Right lobe of liver (tissue), 6 donors: ENCODE measurements at regions not wholly inside any gene's neighbourhood (a gene's known extent, or its start where the extent isn't known, plus 50 kb on each side); places are given as distances from the start of the nearest gene placed in this dataset.

Source experiments
- ATAC-seq, 4 donors: fragments of 200-7000 bp; cut with Tn5 transposase; one replicate each; pipeline ENCODE4 v1.9.1; 2020; ENCODE audit warnings: mild to moderate bottlenecking in 4 of 4, moderate library complexity in 4 of 4
- DNase-seq, 3 donors: peaks; one replicate each; pipeline ENCODE4 v3.0.0-alpha.2; 2020
- H3K27ac ChIP-seq, 3 donors: fragments of 200-600 bp; one replicate each; pipeline ENCODE4 v1.8.0; 2022
- H3K27me3 ChIP-seq, 2 donors: fragments of 200-600 bp; one replicate each; pipeline ENCODE4 v1.8.0; 2022
- H3K36me3 ChIP-seq, 4 donors: fragments of 200-600 bp; sonication (generic) in 1 of 4; one replicate each; pipeline versions ENCODE4 v1.5.1 to v1.8.0; 2017 to 2022; ENCODE audit warnings: control low read depth in 1 of 4
- H3K4me1 ChIP-seq, 4 donors: fragments of 200-600 bp; sonication (generic) in 1 of 4; one replicate each; pipeline versions ENCODE4 v1.5.1 to v1.8.0; 2017 to 2022; ENCODE audit warnings: control low read depth in 1 of 4
- H3K4me3 ChIP-seq, 3 donors: fragments of 200-600 bp; one replicate each; pipeline ENCODE4 v1.8.0; 2022
- H3K9me3 ChIP-seq, 4 donors: fragments of 200-600 bp; sonication (generic) in 1 of 4; one replicate each; pipeline versions ENCODE4 v1.5.1 to v1.8.0; 2017 to 2022; ENCODE audit warnings: control low read depth in 1 of 4
- POLR2A ChIP-seq: fragments of 450-650 bp; IDR thresholded peaks from one replicate; pipeline ENCODE4 v1.6.1; 2017; ENCODE audit warnings: antibody characterized with exemption, mild to moderate bottlenecking
- WGBS: methylation state at CpG from one replicate; pipeline ENCODE4 v1.1.6; 2018; ENCODE audit warnings: low coverage, low lambda C conversion rate; ENCODE audit not compliant: insufficient coverage; ENCODE audit errors: missing lambda C conversion rate; 5-methylcytosine and 5-hydroxymethylcytosine counted together
- intact Hi-C, 2 donors: fragments of 100-400 bp; cut with DNase I; formaldehyde crosslinking; loops; one replicate each; pipeline versions ENCODE4 v1.11.2 to v1.14.1; 2022
- TF ChIP-seq, protein P1 (sequence below), 4 donors: fragments of 200-600 bp in 3 of 4; fragments of 450-650 bp in 1 of 4; IDR thresholded peaks; one replicate each; pipeline versions ENCODE4 v1.5.1 to v1.8.0; 2016 to 2022; ENCODE audit warnings: antibody characterized with exemption in 4 of 4, mild to moderate bottlenecking in 2 of 4
- donor health status: DM: no; HTN: yes; CAD: no.
- donor health status: DM: no; HTN: no; CAD: no.
- donor health status: DM: no; HTN: no; CAD: no.
- donor health status: DM: no; HTN: yes; CAD: no.
- donor health status: DM: no; HTN: yes; CAD: no.

DNA sequence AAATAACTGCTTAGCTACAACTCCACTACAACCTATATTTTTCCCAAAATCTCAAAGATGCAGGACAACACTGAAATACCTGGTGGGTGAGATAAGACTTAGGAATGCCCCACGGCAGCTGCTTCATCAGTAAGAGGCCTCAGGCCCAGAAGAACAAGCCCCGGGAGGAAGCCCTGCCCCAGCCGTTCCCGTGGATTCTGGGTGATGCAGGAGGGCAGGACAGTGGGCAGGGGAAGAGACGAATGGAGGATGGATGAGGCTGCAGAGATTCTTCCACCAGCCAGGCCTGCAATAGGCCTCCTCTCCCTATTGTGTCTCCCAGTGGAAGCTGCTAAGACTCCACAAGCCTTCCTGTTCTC is 197.9 kb upstream of the HDAC4 start:
- 63% methylated on average over 3 of the region's 5 CpGs for WGBS
- H3K4me1 ChIP-seq = no peaks in the 10 kb centered on the region
- intact Hi-C loops = no loop called here
- no peak overlapping the region for H3K4me3 ChIP-seq
- H3K27ac ChIP-seq = no peak overlapping the region
- ATAC-seq = no peak
- no peaks in the 10 kb centered on the region for H3K36me3 ChIP-seq
- no peak for TF ChIP-seq POLR2A
- TF ChIP-seq, protein P1, sequence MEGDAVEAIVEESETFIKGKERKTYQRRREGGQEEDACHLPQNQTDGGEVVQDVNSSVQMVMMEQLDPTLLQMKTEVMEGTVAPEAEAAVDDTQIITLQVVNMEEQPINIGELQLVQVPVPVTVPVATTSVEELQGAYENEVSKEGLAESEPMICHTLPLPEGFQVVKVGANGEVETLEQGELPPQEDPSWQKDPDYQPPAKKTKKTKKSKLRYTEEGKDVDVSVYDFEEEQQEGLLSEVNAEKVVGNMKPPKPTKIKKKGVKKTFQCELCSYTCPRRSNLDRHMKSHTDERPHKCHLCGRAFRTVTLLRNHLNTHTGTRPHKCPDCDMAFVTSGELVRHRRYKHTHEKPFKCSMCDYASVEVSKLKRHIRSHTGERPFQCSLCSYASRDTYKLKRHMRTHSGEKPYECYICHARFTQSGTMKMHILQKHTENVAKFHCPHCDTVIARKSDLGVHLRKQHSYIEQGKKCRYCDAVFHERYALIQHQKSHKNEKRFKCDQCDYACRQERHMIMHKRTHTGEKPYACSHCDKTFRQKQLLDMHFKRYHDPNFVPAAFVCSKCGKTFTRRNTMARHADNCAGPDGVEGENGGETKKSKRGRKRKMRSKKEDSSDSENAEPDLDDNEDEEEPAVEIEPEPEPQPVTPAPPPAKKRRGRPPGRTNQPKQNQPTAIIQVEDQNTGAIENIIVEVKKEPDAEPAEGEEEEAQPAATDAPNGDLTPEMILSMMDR (IDR thresholded peaks at IDR 0.05) = no peak
- peak in 1 of 3 donors; percentile 20 for DNase-seq
- H3K27me3 ChIP-seq = no peaks in the 10 kb centered on the region
- H3K9me3 ChIP-seq = no peaks in the 10 kb centered on the region

DNA sequence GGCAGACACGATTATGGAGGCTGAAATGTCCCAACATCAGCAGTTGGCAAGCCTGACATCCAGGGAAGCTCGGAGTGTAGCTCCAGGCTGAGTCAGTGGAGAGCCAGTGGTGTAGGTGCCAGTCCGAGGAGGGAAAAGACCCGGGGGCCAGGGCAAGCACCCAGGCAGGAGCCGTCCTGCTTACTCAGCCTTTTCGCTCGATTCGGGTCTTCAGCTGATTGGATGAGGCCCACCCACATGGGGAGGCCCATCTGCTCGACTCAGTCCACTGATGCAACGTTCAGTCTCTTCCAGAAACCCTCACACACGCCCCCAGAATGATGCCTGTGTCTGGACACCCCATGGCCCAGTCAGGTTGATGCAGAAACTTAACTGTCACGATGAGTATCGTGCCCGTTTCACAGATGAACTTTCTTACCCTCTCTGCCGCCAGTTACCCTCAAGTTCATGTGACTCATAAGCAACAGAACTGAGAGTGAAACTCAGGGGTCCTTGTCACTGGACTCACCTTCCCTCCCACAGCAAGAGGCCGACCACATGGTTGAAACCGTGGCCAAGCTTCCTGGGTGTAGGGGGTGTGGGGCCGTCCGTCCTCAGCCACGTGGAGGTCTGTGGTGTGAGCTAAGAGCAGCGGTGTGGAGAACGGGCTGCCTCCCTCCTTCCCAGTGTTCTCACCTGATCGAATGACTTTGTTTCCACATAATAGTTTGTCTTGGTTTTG is 197.4 kb upstream of the HDAC4 start:
- Histone ChIP-seq H3K27me3 (no peaks in the 10 kb centered on the region), H3K36me3 (no peaks in the 10 kb centered on the region), H3K27ac (no peak overlapping the region), H3K4me1 (no peaks in the 10 kb centered on the region), H3K9me3 (no peaks in the 10 kb centered on the region), H3K4me3 (no peak overlapping the region)
- DNase-seq (peak in 2 of 3 donors; percentile 29 to 32), ATAC-seq (no peak)
- intact Hi-C loops = no loop called here
- TF ChIP-seq, protein P1 (IDR thresholded peaks at IDR 0.05) = no peak
- no peak for TF ChIP-seq POLR2A
- 72% methylated on average over 9 of the region's 23 CpGs for WGBS

DNA sequence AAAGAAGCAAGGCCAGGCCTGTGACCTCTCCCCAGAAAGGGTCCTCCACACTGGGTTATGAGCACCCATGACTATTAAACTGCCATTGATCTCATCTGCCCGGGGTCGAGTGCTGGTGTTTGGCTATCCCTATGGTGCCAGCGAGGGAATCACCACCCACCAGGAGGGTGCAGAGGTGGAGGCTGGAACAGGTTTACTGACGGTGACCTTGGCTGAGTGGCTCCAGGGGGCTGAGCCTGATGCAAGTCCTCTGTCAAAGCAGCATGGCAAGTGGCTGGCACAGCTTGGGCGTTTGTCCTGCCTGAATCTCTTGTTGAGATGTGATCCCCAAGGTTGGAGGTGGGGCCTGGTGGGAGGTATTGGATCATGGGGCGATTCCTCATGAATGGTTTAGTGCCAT is 196.4 kb upstream of the HDAC4 start:
- Histone ChIP-seq H3K4me1 (no peaks in the 10 kb centered on the region), H3K9me3 (no peaks in the 10 kb centered on the region), H3K27ac (no peak overlapping the region), H3K4me3 (no peak overlapping the region), H3K27me3 (no peaks in the 10 kb centered on the region), H3K36me3 (no peaks in the 10 kb centered on the region)
- no peak for TF ChIP-seq POLR2A
- TF ChIP-seq, protein P1 (IDR thresholded peaks at IDR 0.05) = no peak
- ATAC-seq (no peak), DNase-seq (peak in 2 of 3 donors; percentile 28 to 33)
- 73% methylated on average over 4 of the region's 6 CpGs for WGBS
- intact Hi-C loops = no loop called here

DNA sequence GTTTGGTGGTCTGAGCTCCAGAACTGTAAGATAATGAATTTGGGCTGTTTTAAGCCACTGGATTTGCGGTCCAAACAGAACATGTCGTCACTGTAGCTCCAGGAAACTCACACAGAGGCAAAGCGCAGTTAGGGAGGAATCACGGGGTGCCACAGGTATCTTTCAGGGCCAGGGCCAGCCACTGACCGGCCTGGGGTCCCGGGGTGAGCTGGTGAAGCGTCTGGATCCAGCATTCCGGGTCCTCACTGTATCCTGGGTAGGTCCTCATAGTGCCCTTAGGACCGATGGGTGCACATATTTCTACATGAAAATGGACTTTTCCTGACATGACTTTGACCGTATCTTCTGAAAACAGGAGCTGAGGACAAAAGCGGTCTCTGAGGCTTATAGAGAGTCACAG is 196.0 kb upstream of the HDAC4 start:
- Histone ChIP-seq H3K27me3 (no peaks in the 10 kb centered on the region), H3K9me3 (no peaks in the 10 kb centered on the region), H3K4me3 (no peak overlapping the region), H3K4me1 (no peaks in the 10 kb centered on the region), H3K27ac (no peak overlapping the region), H3K36me3 (no peaks in the 10 kb centered on the region)
- DNase-seq (no peak), ATAC-seq (no peak)
- intact Hi-C loops = no loop called here
- no peak for TF ChIP-seq POLR2A
- TF ChIP-seq, protein P1 (IDR thresholded peaks at IDR 0.05) = no peak
- WGBS = 92% methylated on average over 5 of the region's 11 CpGs
